Immature natural killer cell (primary cell): ENCODE measurements at regions not wholly inside any gene's neighbourhood (a gene's known extent, or its start where the extent isn't known, plus 50 kb on each side); places are given as distances from the start of the nearest gene placed in this dataset.

Source experiments
- DNase-seq, 3 donors: peaks; one replicate each; pipeline ENCODE4 v3.0.0; 2022; ENCODE audit warnings: mixed read lengths in 1 of 3
- H3K27ac Mint-ChIP-seq, 6 donors: one replicate each; pipeline ENCODE4 v1.8.0; 2020; ENCODE audit warnings: mixed read lengths in 6 of 6, mild to moderate bottlenecking in 5 of 6, inconsistent platforms in 4 of 6, moderate library complexity in 3 of 6
- H3K27me3 Mint-ChIP-seq, 3 donors: one replicate each; pipeline ENCODE4 v1.8.0; 2020 to 2021; ENCODE audit warnings: low read depth in 3 of 3, mild to moderate bottlenecking in 3 of 3, mixed read lengths in 3 of 3, moderate library complexity in 3 of 3, inconsistent platforms in 1 of 3
- H3K36me3 Mint-ChIP-seq, 3 donors: one replicate each; pipeline ENCODE4 v1.8.0; 2020; ENCODE audit warnings: mixed read lengths in 3 of 3, inconsistent platforms in 2 of 3, mild to moderate bottlenecking in 2 of 3
- H3K4me1 Mint-ChIP-seq, 2 donors: one replicate each; pipeline ENCODE4 v1.8.0; 2020; ENCODE audit warnings: inconsistent platforms in 2 of 2, mild to moderate bottlenecking in 2 of 2, mixed read lengths in 2 of 2, moderate library complexity in 1 of 2
- H3K4me3 Mint-ChIP-seq, 5 donors: one replicate each; pipeline ENCODE4 v1.8.0; 2020; ENCODE audit warnings: mild to moderate bottlenecking in 5 of 5, mixed read lengths in 5 of 5, inconsistent platforms in 3 of 5, moderate library complexity in 3 of 5
- H3K9me3 Mint-ChIP-seq, 6 donors: one replicate each; pipeline ENCODE4 v1.8.0; 2020; ENCODE audit warnings: mild to moderate bottlenecking in 6 of 6, mixed read lengths in 6 of 6, inconsistent platforms in 4 of 6, moderate library complexity in 3 of 6

DNA sequence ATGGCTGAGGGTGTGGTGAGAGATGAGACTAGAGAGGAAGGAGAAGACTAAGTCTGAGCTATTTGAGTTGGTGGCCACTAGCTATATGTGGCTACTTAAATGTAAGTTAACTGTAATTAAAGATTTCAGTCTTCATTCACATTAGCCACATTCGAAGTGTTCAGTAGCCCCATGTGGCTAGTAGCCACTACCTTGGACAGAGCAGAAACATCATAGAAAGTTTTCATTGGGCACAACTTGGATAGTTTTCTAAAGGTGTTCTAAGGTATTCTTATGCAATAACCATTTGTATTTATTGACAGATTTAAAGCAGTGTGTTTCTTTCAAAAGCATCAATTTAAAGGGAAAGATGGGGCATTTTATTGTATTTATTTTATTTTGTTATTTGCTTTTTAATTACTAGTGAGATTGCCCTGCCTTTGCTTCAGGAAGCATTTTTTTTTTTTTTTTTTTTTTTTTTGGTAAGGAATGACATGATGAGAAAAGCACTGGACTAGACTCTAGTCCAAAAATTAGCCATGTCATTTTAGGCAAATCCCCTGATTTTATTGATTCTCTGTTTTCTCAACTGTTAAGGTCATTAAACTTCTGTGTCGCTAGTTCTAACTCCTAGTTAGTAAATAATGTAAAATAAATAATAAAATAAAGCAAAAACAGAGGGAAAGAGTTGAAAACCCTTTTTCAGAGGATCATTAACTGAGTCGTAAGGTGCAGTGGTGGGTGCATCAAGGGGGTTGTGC is 153.0 kb upstream of the ROBO2 start:
- H3K27me3 Mint-ChIP-seq, result no peaks in the 10 kb centered on the region
- H3K27ac Mint-ChIP-seq, result no peak overlapping the region
- H3K36me3 Mint-ChIP-seq, result no peaks in the 10 kb centered on the region
- no peak overlapping the region for H3K4me3 Mint-ChIP-seq
- peaks cover 6 to 40% (median 13%) of the 10 kb centered on the region in 6 donors for H3K9me3 Mint-ChIP-seq
- DNase-seq, result no peak
- H3K4me1 Mint-ChIP-seq, result no peaks in the 10 kb centered on the region

DNA sequence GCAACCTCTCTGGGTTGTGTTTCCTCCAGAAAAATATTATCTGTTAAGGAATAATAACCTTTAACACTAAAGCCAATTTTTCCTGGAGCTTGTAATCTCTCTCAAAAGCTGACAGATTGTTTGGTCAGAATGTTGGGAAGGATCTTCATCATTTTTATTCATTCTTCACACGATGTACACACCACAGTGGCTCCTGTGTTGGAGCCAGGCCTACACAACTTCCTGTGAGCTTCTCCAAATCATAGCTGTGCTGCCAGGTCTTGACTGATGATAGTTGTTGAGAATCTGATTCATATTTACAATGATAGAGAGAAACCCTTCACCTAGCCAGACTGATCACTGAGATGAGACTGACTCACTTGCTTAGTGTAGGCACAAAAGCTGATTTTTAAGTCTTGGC is 151.0 kb upstream of the ROBO2 start:
- no peak for DNase-seq
- Mint-ChIP-seq H3K36me3 (no peaks in the 10 kb centered on the region), H3K4me3 (no peak overlapping the region), H3K9me3 (peaks cover 6 to 43% (median 12%) of the 10 kb centered on the region in 6 donors), H3K27me3 (no peaks in the 10 kb centered on the region), H3K4me1 (no peaks in the 10 kb centered on the region), H3K27ac (no peak overlapping the region)

DNA sequence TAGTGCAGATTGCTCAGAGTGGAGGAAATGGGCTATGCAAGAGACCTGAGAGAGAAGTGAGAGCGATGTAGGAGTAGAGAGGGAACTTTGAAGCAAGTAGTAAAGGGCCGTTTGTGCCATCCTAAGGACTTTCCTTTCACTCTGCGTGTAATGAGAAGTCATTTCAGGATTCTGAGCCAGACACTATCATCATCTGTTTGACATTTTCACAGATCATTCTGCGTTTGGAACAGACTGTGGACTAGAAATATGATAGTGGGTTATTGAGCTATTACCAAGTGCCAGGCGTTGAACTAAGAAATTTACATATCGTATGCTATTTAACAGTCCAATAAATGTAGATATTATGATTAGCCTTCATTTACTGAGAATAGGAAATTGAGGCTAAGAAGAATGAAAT is 150.0 kb upstream of the ROBO2 start:
- H3K27me3 Mint-ChIP-seq, result peaks cover 0 to under 1% (median 0%) of the 10 kb centered on the region in 3 donors
- H3K36me3 Mint-ChIP-seq, result no peaks in the 10 kb centered on the region
- H3K4me3 Mint-ChIP-seq, result no peak overlapping the region
- H3K9me3 Mint-ChIP-seq, result peaks cover 6 to 42% (median 12%) of the 10 kb centered on the region in 6 donors
- DNase-seq, result no peak
- no peak overlapping the region for H3K27ac Mint-ChIP-seq
- no peaks in the 10 kb centered on the region for H3K4me1 Mint-ChIP-seq

DNA sequence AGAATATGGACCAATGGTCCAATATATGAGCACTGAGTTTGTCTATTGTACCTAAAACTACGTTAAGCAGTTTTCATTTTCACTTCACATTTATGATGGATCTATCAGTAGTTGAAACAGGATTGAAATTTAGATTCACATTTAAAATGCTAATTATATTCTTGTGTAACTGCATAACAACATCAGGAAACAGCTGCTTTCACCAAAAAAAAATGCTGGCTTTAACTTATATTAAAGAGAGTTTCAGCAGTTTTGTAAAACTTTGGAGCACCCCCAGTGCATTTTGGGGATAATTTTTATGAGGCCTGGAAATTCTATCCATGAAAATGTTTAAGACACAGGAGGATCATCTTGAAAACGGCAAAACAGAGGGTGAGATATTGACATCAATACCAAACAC is 142.8 kb upstream of the ROBO2 start:
- no peak for DNase-seq
- no peaks in the 10 kb centered on the region for H3K36me3 Mint-ChIP-seq
- no peak overlapping the region for H3K4me3 Mint-ChIP-seq
- H3K27ac Mint-ChIP-seq, result no peak overlapping the region
- peaks cover 0 to 1% (median 0%) of the 10 kb centered on the region in 3 donors for H3K27me3 Mint-ChIP-seq
- H3K9me3 Mint-ChIP-seq, result peaks cover 6 to 23% (median 15%) of the 10 kb centered on the region in 6 donors
- no peaks in the 10 kb centered on the region for H3K4me1 Mint-ChIP-seq

DNA sequence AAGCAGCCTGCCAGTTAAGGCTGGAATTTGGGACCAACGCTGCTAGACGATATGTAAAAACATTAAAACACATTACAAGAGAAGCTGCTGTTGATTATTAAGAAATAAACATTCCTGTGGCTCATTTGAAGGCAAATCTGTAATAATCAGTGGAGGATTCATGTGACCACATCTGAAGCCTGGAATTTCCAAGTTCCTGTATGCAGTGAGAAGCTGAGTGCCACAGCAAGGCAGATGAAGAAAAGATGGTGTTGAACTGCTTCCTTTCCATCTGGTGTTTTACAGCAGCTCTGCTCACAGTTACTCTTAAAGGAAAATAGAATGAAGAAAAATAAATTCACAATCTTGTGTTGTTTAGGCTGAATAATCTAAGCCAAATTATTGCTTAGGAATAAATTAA is 139.3 kb upstream of the ROBO2 start:
- no peaks in the 10 kb centered on the region for H3K36me3 Mint-ChIP-seq
- no peak overlapping the region for H3K27ac Mint-ChIP-seq
- no peak for DNase-seq
- no peaks in the 10 kb centered on the region for H3K4me1 Mint-ChIP-seq
- H3K27me3 Mint-ChIP-seq, result peaks cover 0 to 2% (median 0%) of the 10 kb centered on the region in 3 donors
- H3K4me3 Mint-ChIP-seq, result no peak overlapping the region
- H3K9me3 Mint-ChIP-seq, result peaks cover 4 to 24% (median 18%) of the 10 kb centered on the region in 6 donors

DNA sequence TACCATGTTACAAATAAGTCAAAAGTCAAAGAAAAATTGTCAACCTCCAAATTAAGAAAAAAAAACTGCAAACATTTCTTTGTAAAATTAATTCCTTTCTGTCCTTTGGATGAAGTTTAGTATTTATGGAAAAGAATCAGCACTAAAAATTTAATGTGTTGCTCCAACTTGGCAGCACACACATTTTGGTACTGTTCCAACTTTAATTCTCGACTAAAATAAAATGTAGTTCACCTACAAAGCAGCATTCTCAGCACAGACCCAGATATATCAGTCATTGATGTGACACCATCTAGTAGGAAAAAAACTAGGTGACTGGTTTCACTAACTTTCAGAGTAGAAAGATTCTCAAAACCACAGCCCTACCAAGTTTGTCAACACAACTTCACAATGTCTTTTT is 131.7 kb upstream of the ROBO2 start:
- Mint-ChIP-seq H3K9me3 (peaks cover 11 to 33% (median 15%) of the 10 kb centered on the region in 6 donors), H3K27me3 (peaks cover 0 to 1% (median 0%) of the 10 kb centered on the region in 3 donors), H3K4me3 (no peak overlapping the region), H3K4me1 (no peaks in the 10 kb centered on the region), H3K27ac (no peak overlapping the region), H3K36me3 (no peaks in the 10 kb centered on the region)
- no peak for DNase-seq

DNA sequence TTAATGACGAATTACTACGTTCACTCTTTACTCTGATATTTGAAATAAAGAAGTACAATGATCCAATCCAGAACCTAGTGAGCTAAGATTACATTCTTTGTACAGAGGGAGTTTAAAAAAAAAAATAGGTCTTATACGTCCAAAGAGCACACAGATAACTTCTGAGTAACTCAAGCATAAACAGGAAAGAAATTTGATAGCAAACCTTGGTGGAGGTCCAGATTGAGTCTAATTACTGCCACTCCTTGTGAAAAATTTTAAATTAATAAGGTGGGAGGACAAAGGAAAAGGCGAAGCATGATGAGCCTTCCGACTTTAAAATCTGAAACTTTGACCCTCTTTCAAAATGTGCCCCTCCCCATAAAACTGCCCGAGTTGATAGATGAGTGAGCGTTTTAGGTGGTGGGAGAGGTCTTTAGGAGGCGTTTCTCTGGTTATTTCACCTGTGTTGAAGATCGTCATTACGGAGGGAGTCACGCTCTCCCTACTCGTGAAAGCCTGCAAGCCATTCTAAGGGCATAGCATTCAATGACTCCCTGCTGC is 127.0 kb upstream of the ROBO2 start:
- Mint-ChIP-seq H3K4me3 (no peak overlapping the region), H3K27me3 (peaks cover 0 to 2% (median 0%) of the 10 kb centered on the region in 3 donors), H3K27ac (no peak overlapping the region), H3K9me3 (peaks cover 4 to 38% (median 18%) of the 10 kb centered on the region in 6 donors), H3K4me1 (no peaks in the 10 kb centered on the region), H3K36me3 (no peaks in the 10 kb centered on the region)
- DNase-seq, result no peak

DNA sequence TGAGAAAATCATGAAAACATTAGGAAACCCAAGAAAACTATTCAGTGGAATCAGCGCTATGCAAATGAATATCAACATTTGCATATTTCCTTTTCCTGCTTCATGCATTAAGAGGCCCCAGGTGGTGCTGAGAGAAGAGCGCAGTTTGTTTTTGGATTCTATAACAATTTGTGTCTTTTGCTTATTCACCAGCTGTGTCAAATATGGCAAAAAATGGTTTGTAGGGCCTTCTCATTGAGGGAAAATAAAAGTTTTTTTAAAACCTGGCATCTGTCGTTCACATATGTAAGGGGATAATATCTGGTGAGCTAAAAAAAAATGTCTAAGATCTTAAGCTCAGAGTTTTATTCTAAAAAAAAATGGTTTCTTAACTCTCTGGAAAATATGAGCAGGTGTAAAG is 122.5 kb upstream of the ROBO2 start:
- Mint-ChIP-seq H3K4me1 (no peaks in the 10 kb centered on the region), H3K4me3 (no peak overlapping the region), H3K9me3 (peaks cover 4 to 38% (median 21%) of the 10 kb centered on the region in 6 donors), H3K27me3 (peaks cover 0 to 2% (median 1%) of the 10 kb centered on the region in 3 donors), H3K27ac (no peak overlapping the region), H3K36me3 (no peaks in the 10 kb centered on the region)
- DNase-seq, result no peak

DNA sequence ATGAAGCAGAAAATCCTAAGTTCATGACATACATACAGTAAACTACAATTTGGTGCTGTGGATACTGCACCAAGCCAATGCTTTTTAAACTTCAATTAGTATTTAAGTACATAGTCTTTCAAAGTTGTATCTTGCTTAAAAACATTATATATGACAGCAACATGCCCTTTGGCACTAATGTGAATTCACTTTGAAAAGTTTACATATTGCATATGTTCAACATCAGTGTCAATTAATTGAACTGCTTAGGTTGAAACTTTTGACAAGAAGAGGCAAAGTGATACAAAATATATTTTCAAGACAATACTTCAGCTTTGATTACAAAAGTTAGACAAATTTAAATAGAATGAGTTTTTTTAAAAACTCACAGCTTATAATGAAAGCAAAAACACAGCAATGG is 119.4 kb upstream of the ROBO2 start:
- peaks cover 4 to 42% (median 23%) of the 10 kb centered on the region in 6 donors for H3K9me3 Mint-ChIP-seq
- H3K4me3 Mint-ChIP-seq, result no peak overlapping the region
- H3K36me3 Mint-ChIP-seq, result no peaks in the 10 kb centered on the region
- H3K27ac Mint-ChIP-seq, result no peak overlapping the region
- DNase-seq, result no peak
- H3K4me1 Mint-ChIP-seq, result no peaks in the 10 kb centered on the region
- peaks cover 0 to 2% (median 1%) of the 10 kb centered on the region in 3 donors for H3K27me3 Mint-ChIP-seq

DNA sequence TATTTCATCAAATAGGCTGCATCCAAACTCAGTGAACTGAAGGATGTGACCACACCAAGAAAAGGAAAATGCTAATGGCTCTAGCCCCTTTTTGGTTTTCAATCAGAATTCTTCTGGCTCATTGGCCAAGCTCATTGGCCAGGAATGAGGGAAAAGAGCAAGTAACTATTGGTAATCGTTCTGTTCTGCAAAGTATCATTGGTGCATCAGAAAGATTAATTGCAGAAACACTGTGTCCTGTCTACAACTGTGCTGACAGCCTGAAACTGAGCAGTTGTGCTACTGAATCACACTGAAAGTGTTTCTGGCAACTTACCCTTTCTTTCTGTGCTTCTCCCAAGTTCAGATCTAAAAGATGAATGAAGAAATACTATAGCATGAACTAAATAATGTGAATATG is 116.4 kb upstream of the ROBO2 start:
- no peak for DNase-seq
- H3K36me3 Mint-ChIP-seq, result no peaks in the 10 kb centered on the region
- H3K9me3 Mint-ChIP-seq, result peaks cover 5 to 43% (median 29%) of the 10 kb centered on the region in 6 donors
- H3K27ac Mint-ChIP-seq, result no peak overlapping the region
- H3K4me3 Mint-ChIP-seq, result no peak overlapping the region
- peaks cover 0 to 5% (median 0%) of the 10 kb centered on the region in 3 donors for H3K27me3 Mint-ChIP-seq
- H3K4me1 Mint-ChIP-seq, result no peaks in the 10 kb centered on the region

DNA sequence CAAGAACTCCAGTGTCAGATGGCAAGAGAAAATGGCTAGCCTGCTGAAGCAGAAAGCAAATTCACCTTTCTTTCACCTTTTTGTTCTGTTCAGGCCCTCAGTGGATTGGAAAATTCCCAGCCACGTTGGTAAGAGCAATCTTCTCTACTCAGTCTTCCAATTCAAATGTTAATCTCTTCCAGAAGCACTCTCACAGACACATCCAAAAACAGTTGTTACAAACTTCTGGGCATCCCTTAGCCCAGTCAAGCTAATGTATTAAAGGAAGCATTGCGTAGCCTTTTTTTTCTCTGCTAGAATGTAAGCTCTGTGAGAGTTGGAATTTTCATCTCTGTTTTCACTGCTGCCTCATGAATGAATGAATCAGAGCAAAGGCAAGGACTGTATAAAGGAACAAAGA is 109.2 kb upstream of the ROBO2 start:
- H3K27ac Mint-ChIP-seq, result no peak overlapping the region
- H3K36me3 Mint-ChIP-seq, result peaks cover 0 to 5% (median 0%) of the 10 kb centered on the region in 3 donors
- peaks cover 0 to 5% (median 0%) of the 10 kb centered on the region in 3 donors for H3K27me3 Mint-ChIP-seq
- DNase-seq, result no peak
- H3K9me3 Mint-ChIP-seq, result peaks cover 8 to 57% (median 23%) of the 10 kb centered on the region in 6 donors
- no peak overlapping the region for H3K4me3 Mint-ChIP-seq
- H3K4me1 Mint-ChIP-seq, result no peaks in the 10 kb centered on the region

DNA sequence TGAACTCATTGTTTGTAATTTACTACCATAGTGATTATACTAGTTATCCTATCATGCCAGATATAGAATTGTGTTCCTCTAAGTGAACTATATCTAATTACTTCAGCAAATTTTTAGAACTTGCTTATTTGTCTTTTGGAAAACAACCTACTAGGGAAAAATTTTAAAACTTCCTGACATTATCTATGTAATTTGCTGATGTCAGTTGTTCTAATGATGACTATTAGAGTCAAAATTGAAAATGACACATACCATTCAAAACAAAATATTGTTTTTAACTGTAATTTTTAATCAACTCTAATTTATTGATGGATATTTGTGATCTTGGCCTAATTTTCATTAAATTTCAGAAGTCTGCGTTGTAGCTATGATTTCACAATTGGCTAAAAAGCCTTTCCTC is 106.7 kb upstream of the ROBO2 start:
- no peak for DNase-seq
- Mint-ChIP-seq H3K4me1 (no peaks in the 10 kb centered on the region), H3K4me3 (no peak overlapping the region), H3K36me3 (peaks cover 0 to 5% (median 0%) of the 10 kb centered on the region in 3 donors), H3K9me3 (peaks cover 3 to 46% (median 11%) of the 10 kb centered on the region in 6 donors), H3K27ac (no peak overlapping the region), H3K27me3 (peaks cover 0 to 1% (median 0%) of the 10 kb centered on the region in 3 donors)

DNA sequence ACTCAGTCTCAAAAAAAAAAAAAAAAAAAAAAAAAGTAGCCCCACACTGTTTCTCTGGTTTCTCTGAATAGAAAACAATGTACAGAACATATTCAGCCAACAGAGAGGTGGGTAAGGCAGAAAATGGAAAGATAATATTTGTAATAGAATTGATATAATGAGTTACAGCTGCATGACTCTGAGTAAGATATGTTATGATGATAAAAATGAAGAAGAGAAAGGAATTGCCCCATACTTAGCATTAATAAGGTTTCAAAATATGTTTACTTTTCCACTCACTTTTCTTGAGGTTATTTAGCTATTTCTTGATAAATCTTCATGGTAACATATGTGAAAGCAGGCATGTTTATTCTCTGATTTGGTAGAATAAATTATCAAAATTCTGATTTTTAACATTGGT is 100.9 kb upstream of the ROBO2 start:
- H3K4me1 Mint-ChIP-seq, result no peaks in the 10 kb centered on the region
- H3K9me3 Mint-ChIP-seq, result peaks cover 13 to 47% (median 14%) of the 10 kb centered on the region in 6 donors
- H3K27me3 Mint-ChIP-seq, result peaks cover 0 to 2% (median 0%) of the 10 kb centered on the region in 3 donors
- H3K36me3 Mint-ChIP-seq, result peaks cover 0 to 3% (median 0%) of the 10 kb centered on the region in 3 donors
- no peak for DNase-seq
- no peak overlapping the region for H3K27ac Mint-ChIP-seq
- no peak overlapping the region for H3K4me3 Mint-ChIP-seq

DNA sequence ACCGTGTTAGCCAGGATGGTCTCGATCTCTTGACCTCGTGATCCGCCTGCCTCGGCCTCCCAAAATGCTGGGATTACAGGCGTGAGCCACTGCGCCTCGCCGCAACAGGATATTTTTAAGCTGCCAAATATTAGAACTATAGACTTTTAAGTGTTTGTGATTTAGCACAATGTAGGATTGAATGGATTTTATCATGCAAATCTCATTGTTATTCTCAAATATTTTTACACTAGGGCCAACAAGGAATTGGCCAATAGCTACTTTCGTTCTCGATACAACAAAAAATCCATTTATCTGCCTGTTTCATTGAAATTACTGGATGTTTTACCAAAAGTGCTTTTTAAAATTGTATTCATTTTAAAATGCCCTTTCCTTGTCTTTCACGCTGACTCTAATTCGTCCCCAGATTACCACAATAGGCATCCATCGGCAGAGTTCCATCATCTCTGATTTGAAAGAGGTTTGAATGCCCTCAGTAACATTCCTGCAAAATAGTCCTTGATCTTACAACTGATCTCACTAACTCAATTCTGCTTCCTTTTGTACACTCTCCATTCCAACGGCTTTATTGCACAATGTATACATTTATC is 99.6 kb upstream of the ROBO2 start:
- Mint-ChIP-seq H3K36me3 (peaks cover 0 to 3% (median 0%) of the 10 kb centered on the region in 3 donors), H3K9me3 (peaks cover 12 to 44% (median 15%) of the 10 kb centered on the region in 6 donors), H3K27ac (no peak overlapping the region), H3K4me3 (no peak overlapping the region), H3K4me1 (no peaks in the 10 kb centered on the region), H3K27me3 (peaks cover 0 to 2% (median 0%) of the 10 kb centered on the region in 3 donors)
- no peak for DNase-seq
